ENCODE measurements at regions not wholly inside any gene's neighbourhood (a gene's known extent, or its start where the extent isn't known, plus 50 kb on each side); places are given as distances from the start of the nearest gene placed in this dataset.

DNA sequence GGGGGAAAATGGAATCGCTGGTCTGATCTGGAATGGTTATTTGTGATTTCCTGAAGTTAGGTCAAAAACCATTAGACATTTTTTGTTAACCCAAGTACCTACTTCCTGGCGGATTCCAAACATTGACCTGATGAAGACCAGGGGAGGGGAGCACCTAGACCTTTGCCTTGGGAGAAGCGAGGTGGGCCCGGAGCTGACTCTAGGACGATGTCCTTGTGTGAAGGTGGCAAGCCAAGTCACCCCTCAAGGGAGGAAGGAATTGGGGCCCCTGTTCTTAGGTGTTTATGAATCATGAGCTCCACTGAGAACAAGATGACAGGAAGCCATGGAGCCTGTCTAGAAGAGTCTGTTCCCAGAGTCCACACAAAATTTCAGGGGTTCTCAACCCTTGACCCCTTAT, 204.9 kb upstream of the FOXF1 start:
- ChIA-PET CTCF (interaction anchor here (1.2 kb wide), 1 partner anchor 214 kb away, joined by 3 read pairs; no protein-coding TSS in a partner anchor), POLR2A (no interaction called here)

DNA sequence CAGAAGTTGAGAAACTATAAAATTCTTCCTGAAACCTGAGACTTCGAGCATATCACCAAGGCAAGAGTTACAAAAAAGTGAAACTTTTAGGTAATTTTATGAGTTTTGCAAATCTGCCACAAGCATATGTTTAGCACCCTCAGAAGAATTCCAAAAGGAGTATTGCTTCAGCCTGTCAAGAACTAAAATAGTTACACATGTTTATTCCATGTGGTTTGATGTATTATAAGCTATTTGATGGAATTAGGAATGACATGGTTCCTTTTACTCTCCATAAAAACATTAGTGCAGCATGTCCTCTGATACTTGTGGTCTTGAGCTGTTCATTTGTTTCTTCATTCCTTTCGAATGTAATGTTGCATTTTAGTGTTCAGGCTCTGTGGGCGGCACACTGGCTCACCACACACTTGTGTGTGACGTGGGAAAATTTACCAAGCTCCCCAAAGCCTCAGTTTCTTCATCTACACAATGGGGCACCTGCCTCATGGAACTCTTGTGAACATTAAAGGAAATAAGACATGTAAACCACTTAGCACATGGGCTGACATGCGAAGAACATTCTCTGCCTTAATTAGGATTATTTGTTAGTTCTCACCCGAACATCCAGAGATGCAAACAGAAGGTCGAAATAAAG, 204.2 kb upstream of the FOXF1 start:
- no peak overlapping the region for H3K4me3 ChIP-seq (ENCODE audit: low read depth, low read length)
- CTCF ChIA-PET = interaction anchor here (0.8 to 1.2 kb wide), 2 partner anchors 14 to 214 kb away, joined by 3 read pairs; no protein-coding TSS in a partner anchor
- POLR2A ChIA-PET = no interaction called here
- TF ChIP-seq, protein P1, sequence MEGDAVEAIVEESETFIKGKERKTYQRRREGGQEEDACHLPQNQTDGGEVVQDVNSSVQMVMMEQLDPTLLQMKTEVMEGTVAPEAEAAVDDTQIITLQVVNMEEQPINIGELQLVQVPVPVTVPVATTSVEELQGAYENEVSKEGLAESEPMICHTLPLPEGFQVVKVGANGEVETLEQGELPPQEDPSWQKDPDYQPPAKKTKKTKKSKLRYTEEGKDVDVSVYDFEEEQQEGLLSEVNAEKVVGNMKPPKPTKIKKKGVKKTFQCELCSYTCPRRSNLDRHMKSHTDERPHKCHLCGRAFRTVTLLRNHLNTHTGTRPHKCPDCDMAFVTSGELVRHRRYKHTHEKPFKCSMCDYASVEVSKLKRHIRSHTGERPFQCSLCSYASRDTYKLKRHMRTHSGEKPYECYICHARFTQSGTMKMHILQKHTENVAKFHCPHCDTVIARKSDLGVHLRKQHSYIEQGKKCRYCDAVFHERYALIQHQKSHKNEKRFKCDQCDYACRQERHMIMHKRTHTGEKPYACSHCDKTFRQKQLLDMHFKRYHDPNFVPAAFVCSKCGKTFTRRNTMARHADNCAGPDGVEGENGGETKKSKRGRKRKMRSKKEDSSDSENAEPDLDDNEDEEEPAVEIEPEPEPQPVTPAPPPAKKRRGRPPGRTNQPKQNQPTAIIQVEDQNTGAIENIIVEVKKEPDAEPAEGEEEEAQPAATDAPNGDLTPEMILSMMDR (IDR thresholded peaks at IDR 0.05; ENCODE audit: insufficient read depth, low read length, missing control alignments) = no peak
- DNase-seq (ENCODE audit: low read depth, low spot score) = peak; percentile 45

More for the DNA sequence above, 204.9 kb upstream of the FOXF1 start:
- DNase-seq (ENCODE audit: low read depth, low spot score) = no peak
- TF ChIP-seq, protein P1 (IDR thresholded peaks at IDR 0.05; ENCODE audit: insufficient read depth, low read length, missing control alignments) = no peak
- H3K4me3 ChIP-seq (ENCODE audit: low read depth, low read length) = no peak overlapping the region

DNA sequence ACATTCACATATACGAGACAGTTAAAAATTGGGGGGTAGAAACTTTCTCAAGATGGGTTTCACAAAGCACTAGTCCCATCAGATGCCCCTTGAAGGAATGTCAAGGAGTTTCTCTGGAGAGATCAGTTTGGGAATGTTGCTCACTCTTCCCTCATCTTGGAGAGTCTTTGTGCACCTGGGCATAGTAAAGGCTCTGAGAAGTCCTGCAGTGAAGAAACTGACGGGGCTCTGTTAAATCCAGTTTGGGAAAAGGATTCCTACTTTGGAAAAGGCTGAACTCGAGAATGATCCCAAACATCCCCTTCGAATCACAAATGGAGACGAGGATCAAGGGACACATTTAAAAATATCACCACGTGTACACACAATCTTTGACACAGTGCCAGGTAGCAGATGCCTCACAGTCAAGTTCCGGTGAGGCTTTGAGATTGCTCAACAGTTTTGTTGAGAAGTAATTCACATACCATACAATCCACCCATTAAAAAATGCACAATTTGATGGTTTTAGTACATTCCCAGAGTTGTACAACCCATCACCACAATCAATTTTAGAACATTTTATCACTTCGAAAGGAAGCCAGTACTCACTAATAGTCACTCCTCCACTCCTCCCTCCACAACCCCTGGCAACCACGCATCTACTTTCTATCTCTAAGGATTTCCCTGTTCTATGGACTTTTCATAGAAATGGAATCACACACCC, 203.4 kb upstream of the FOXF1 start:
- POLR2A ChIA-PET = no interaction called here
- CTCF ChIA-PET = interaction anchor here (1.2 kb wide), 1 partner anchor 213 kb away, joined by 3 read pairs; no protein-coding TSS in a partner anchor
- peak; percentile 58 for DNase-seq (ENCODE audit: low read depth, low spot score)
- TF ChIP-seq, protein P1 (IDR thresholded peaks at IDR 0.05; ENCODE audit: insufficient read depth, low read length, missing control alignments) = no peak
- H3K4me3 ChIP-seq (ENCODE audit: low read depth, low read length) = no peak overlapping the region

DNA sequence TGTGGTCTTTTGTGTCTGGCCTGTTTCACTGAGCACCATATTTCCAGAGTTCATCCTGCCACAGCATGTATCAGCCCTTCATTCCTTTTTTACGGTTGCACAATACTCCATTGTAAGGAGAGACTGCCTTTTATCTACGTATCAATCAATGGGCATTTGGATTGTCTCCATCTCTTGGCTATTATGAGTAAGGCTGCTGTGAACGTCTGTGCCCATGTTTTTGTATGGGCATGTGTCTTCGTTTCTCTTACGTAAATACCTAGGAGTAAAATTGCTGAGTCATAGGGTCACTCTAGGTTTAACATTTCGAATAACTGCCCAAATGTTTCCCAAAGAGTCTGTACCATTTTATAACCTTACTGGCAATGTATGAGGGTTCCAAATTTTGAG, 202.8 kb upstream of the FOXF1 start:
- H3K4me3 ChIP-seq (ENCODE audit: low read depth, low read length) = no peak overlapping the region
- TF ChIP-seq, protein P1 (IDR thresholded peaks at IDR 0.05; ENCODE audit: insufficient read depth, low read length, missing control alignments) = no peak
- DNase-seq (ENCODE audit: low read depth, low spot score) = peak; percentile 40
- POLR2A ChIA-PET = no interaction called here
- CTCF ChIA-PET = interaction anchor here (1.5 to 1.6 kb wide), 2 partner anchors 35 to 213 kb away, joined by 3 to 5 read pairs; no protein-coding TSS in a partner anchor

DNA sequence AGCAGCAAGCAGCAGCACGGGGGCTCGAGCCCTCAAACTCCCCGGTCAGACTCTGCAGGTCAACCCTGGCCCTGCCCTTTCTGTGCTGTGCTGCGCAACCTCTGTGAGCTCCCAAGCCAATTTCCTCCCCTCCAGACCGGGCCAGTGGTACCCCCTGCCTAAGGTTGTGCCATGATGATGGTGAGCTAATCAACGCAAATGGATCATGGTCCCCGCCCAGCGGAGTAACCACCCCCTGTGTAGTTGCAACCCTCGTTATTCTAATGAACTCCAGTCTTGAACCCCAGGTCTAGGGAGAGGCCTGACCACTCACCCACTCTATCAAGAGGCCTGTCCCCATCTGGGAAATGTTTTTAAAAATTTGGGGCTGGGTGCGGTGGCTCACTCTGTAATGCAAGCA, 201.8 kb upstream of the FOXF1 start:
- no peak overlapping the region for H3K4me3 ChIP-seq (ENCODE audit: low read depth, low read length)
- TF ChIP-seq, protein P1 (IDR thresholded peaks at IDR 0.05; ENCODE audit: insufficient read depth, low read length, missing control alignments) = no peak
- POLR2A ChIA-PET = no interaction called here
- DNase-seq (ENCODE audit: low read depth, low spot score) = no peak
- CTCF ChIA-PET = interaction anchor here (1.5 to 1.6 kb wide), 2 partner anchors 34 to 212 kb away, joined by 3 to 5 read pairs; no protein-coding TSS in a partner anchor

DNA sequence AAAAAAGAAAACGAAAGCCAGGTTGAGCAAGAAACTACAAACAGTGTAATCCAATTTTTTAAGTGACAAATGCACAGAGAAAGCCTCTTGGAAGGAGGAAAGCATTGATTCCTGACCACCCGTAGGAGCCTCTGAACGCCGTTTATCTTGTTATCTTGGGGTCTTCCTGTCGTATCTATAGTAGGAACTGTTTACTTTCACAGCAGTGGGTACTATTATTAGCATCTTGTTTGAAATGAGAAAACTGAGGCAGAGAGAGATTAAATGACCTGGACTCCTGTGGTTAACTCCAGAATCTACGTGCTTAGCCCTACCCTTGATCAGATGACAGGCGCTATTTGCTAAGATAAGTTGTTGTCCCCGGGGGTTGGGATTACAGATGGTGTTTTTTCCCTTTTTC, 196.7 kb upstream of the FOXF1 start:
- no peak overlapping the region for H3K4me3 ChIP-seq (ENCODE audit: low read depth, low read length)
- DNase-seq (ENCODE audit: low read depth, low spot score) = no peak
- TF ChIP-seq, protein P1 (IDR thresholded peaks at IDR 0.05; ENCODE audit: insufficient read depth, low read length, missing control alignments) = no peak
- CTCF ChIA-PET = no interaction called here
- POLR2A ChIA-PET = no interaction called here

Measured in AG04449 (cell line).